HG03457 (cell line): ENCODE measurements at regions not wholly inside any gene's neighbourhood (a gene's known extent, or its start where the extent isn't known, plus 50 kb on each side); places are given as distances from the start of the nearest gene placed in this dataset.

ENCODE experiments used
- ATAC-seq: cut with Tn5 transposase; IDR thresholded peaks from one replicate; pipeline ENCODE4 v1.9.1; 2021; ENCODE audit warnings: moderate number of reproducible peaks; ENCODE audit not compliant: unreplicated experiment

GRCh38 chr5:133744960-133745308 lies 132.6 kb upstream of the FSTL4 start:
- ATAC-seq: no peak

- ATAC-seq: no peak
These were observed 132.0 kb upstream of the FSTL4 start for GRCh38 chr5:133744051-133744959.

- no peak for ATAC-seq
These were observed 130.2 kb upstream of the FSTL4 start for GRCh38 chr5:133742431-133742988.

- no peak for ATAC-seq
These were observed 129.5 kb upstream of the FSTL4 start for GRCh38 chr5:133741818-133742355.

GRCh38 chr5:133741396-133741795 lies 129.1 kb upstream of the FSTL4 start:
- ATAC-seq: no peak

GRCh38 chr5:133739181-133739780 lies 126.9 kb upstream of the FSTL4 start:
- ATAC-seq: no peak

GRCh38 chr5:133738271-133738670 lies 125.9 kb upstream of the FSTL4 start:
- no peak for ATAC-seq

- no peak for ATAC-seq
These were observed 124.2 kb upstream of the FSTL4 start for GRCh38 chr5:133736512-133736911.

- no peak for ATAC-seq
These were observed 123.0 kb upstream of the FSTL4 start for GRCh38 chr5:133735346-133735745.

GRCh38 chr5:133734916-133735315 lies 122.6 kb upstream of the FSTL4 start:
- no peak for ATAC-seq

GRCh38 chr5:133732536-133732935 lies 120.2 kb upstream of the FSTL4 start:
- ATAC-seq: no peak

GRCh38 chr5:133731951-133732350 lies 119.6 kb upstream of the FSTL4 start:
- ATAC-seq: no peak

GRCh38 chr5:133730866-133731265 lies 118.5 kb upstream of the FSTL4 start:
- ATAC-seq: no peak

- ATAC-seq: no peak
These were observed 118.0 kb upstream of the FSTL4 start for GRCh38 chr5:133730346-133730745.

GRCh38 chr5:133729800-133730199 lies 117.5 kb upstream of the FSTL4 start:
- ATAC-seq: no peak

- ATAC-seq: no peak
These were observed 116.1 kb upstream of the FSTL4 start for GRCh38 chr5:133728475-133728874.

GRCh38 chr5:133727636-133728035 lies 115.3 kb upstream of the FSTL4 start:
- ATAC-seq: no peak

GRCh38 chr5:133723651-133724366 lies 111.5 kb upstream of the FSTL4 start:
- ATAC-seq: no peak

GRCh38 chr5:133723126-133723525 lies 110.8 kb upstream of the FSTL4 start:
- no peak for ATAC-seq

- no peak for ATAC-seq
These were observed 109.0 kb upstream of the FSTL4 start for GRCh38 chr5:133721365-133721764.

GRCh38 chr5:133718457-133718856 lies 106.1 kb upstream of the FSTL4 start:
- no peak for ATAC-seq
